IMR-90 (cell line): ENCODE measurements at regions not wholly inside any gene's neighbourhood (a gene's known extent, or its start where the extent isn't known, plus 50 kb on each side); places are given as distances from the start of the nearest gene placed in this dataset.

ENCODE experiments used
- ATAC-seq: fragments of 200-7000 bp; cut with Tn5 transposase; 2 replicates; pipeline ENCODE4 v1.9.1; 2020; ENCODE audit warnings: low read depth, mild to moderate bottlenecking, moderate library complexity
- BruUV-seq: library from RNA; stranded (reverse); fragments of 400-500 nt; replicated peaks from 2 replicates; lab custom pipeline; 2021; lab: Mats Ljungman, UMichigan
- CTCF ChIA-PET: fragments of 300-600 bp; formaldehyde crosslinking; extraction: SDS; loops from one replicate; lab custom pipeline; 2021; ENCODE audit warnings: antibody characterized with exemption; lab: Yijun Ruan, JAX
- POLR2A ChIA-PET: fragments of 300-600 bp; sonication (Branson Sonifier 250); formaldehyde crosslinking; loops from one replicate; lab custom pipeline; 2022; ENCODE audit warnings: antibody characterized with exemption; ENCODE audit not compliant: unreplicated experiment; lab: Charles Lee
- DNase-seq: peaks from one replicate; pipeline ENCODE4 v3.0.0; 2013
- H2AFZ ChIP-seq: replicated peaks from 2 replicates; pipeline ENCODE3; 2013; ENCODE audit warnings: low read length, mild to moderate bottlenecking; ENCODE audit not compliant: poor library complexity
- H2AK5ac ChIP-seq: 2 replicates; pipeline ENCODE4 v1.6.1; 2013; ENCODE audit warnings: low read depth, low read length, inconsistent platforms
- H2AK9ac ChIP-seq: replicated peaks from 2 replicates; pipeline ENCODE3; 2013; ENCODE audit warnings: mild to moderate bottlenecking, low read depth, low read length, moderate library complexity; ENCODE audit not compliant: poor library complexity
- H2BK120ac ChIP-seq: 2 replicates; pipeline ENCODE4 v1.6.1; 2013; ENCODE audit warnings: low read depth, low read length, inconsistent platforms
- H2BK15ac ChIP-seq: 3 replicates; pipeline ENCODE4 v1.6.1; 2013; ENCODE audit warnings: low read depth, low read length, inconsistent platforms
- H2BK20ac ChIP-seq: 2 replicates; pipeline ENCODE4 v1.6.1; 2013; ENCODE audit warnings: low read depth, mild to moderate bottlenecking, inconsistent platforms, low read length, moderate library complexity
- H2BK5ac ChIP-seq: 2 replicates; pipeline ENCODE4 v1.6.1; 2013; ENCODE audit warnings: mild to moderate bottlenecking, low read depth, low read length, inconsistent platforms; ENCODE audit not compliant: poor library complexity, severe bottlenecking
- H3K14ac ChIP-seq: replicated peaks from 2 replicates; pipeline ENCODE4 v1.6.1; 2013; ENCODE audit warnings: low read depth, low read length, inconsistent platforms
- H3K18ac ChIP-seq: 2 replicates; pipeline ENCODE4 v1.6.1; 2013; ENCODE audit warnings: low read depth, low read length, control low read depth
- H3K23ac ChIP-seq: 2 replicates; pipeline ENCODE4 v1.6.1; 2013; ENCODE audit warnings: low read depth, low read length, inconsistent platforms
- H3K27ac ChIP-seq: 2 replicates; pipeline ENCODE4 v1.5.1; 2013; ENCODE audit warnings: mild to moderate bottlenecking, control low read depth, low read length; ENCODE audit not compliant: insufficient read depth
- H3K27me3 ChIP-seq: 2 replicates; pipeline ENCODE4 v1.6.1; 2013; ENCODE audit warnings: low read length; ENCODE audit not compliant: control insufficient read depth, insufficient read depth
- H3K36me3 ChIP-seq: 2 replicates; pipeline ENCODE4 v1.6.1; 2013; ENCODE audit warnings: low read length, mixed read lengths; ENCODE audit not compliant: control insufficient read depth, insufficient read depth
- H3K4ac ChIP-seq: 2 replicates; pipeline ENCODE4 v1.6.1; 2013; ENCODE audit warnings: low read depth, low read length, inconsistent platforms
- H3K4me1 ChIP-seq: 2 replicates; pipeline ENCODE4 v1.6.1; 2013; ENCODE audit warnings: low read length, mixed read lengths; ENCODE audit not compliant: control insufficient read depth, insufficient read depth
- H3K4me2 ChIP-seq: 2 replicates; pipeline ENCODE4 v1.6.1; 2013; ENCODE audit warnings: low read depth, mild to moderate bottlenecking, control low read depth, low read length, moderate library complexity
- H3K4me3 ChIP-seq: 2 replicates; pipeline ENCODE4 v1.5.1; 2013; ENCODE audit warnings: low read depth, mild to moderate bottlenecking, control low read depth, low read length, moderate library complexity; ENCODE audit not compliant: insufficient read depth
- H3K56ac ChIP-seq: 2 replicates; pipeline ENCODE4 v1.6.1; 2013; ENCODE audit warnings: low read length, inconsistent platforms; ENCODE audit not compliant: insufficient read depth; ENCODE audit errors: extremely low read depth
- H3K79me1 ChIP-seq, 2 experiments: 2 replicates each; pipeline ENCODE4 v1.6.1; 2013; ENCODE audit warnings: low read length in 2 of 2, inconsistent platforms in 1 of 2, low read depth in 1 of 2
- H3K9ac ChIP-seq: 2 replicates; pipeline ENCODE4 v1.6.1; 2013; ENCODE audit warnings: low read depth, low read length, control low read depth
- H3K9me1 ChIP-seq: 2 replicates; pipeline ENCODE4 v1.6.1; 2013; ENCODE audit warnings: low read length, inconsistent platforms; ENCODE audit not compliant: insufficient read depth
- H3K9me3 ChIP-seq: 2 replicates; pipeline ENCODE4 v1.6.1; 2013; ENCODE audit warnings: low read length; ENCODE audit not compliant: control insufficient read depth, insufficient read depth
- H4K20me1 ChIP-seq: 2 replicates; pipeline ENCODE4 v1.6.1; 2013; ENCODE audit warnings: low read length, inconsistent platforms; ENCODE audit not compliant: insufficient read depth
- H4K5ac ChIP-seq: 2 replicates; pipeline ENCODE4 v1.6.1; 2013; ENCODE audit warnings: mild to moderate bottlenecking, low read depth, low read length, control low read depth
- H4K8ac ChIP-seq, 2 experiments: 2 replicates each; pipeline ENCODE4 v1.6.1; 2013; ENCODE audit warnings: low read depth in 2 of 2, low read length in 2 of 2, control low read depth in 1 of 2, inconsistent platforms in 1 of 2
- H4K91ac ChIP-seq: 2 replicates; pipeline ENCODE4 v1.6.1; 2013; ENCODE audit warnings: low read depth, low read length, inconsistent platforms; ENCODE audit not compliant: insufficient read depth
- BHLHE40 ChIP-seq: fragments of 150-350 bp; IDR thresholded peaks from 2 replicates; pipeline ENCODE4 v1.6.1; 2016; ENCODE audit warnings: mild to moderate bottlenecking, low read depth, low read length
- CHD1 ChIP-seq: IDR thresholded peaks from 2 replicates; pipeline ENCODE4 v1.6.1; 2012; ENCODE audit warnings: low read depth, low read length, improper control_type of control experiment
- MAFK ChIP-seq: IDR thresholded peaks from 2 replicates; pipeline ENCODE4 v1.6.1; 2012; ENCODE audit warnings: low read depth, low read length, improper control_type of control experiment
- MAZ ChIP-seq: IDR thresholded peaks from 2 replicates; pipeline ENCODE4 v1.6.1; 2012; ENCODE audit warnings: low read depth, mild to moderate bottlenecking, low read length, improper control_type of control experiment, moderate library complexity, borderline replicate concordance
- MXI1 ChIP-seq: IDR thresholded peaks from 2 replicates; pipeline ENCODE4 v1.6.1; 2012; ENCODE audit warnings: low read depth, mild to moderate bottlenecking, low read length, moderate library complexity, borderline replicate concordance
- NFE2L2 ChIP-seq: fragments of 150-350 bp; IDR thresholded peaks from 2 replicates; pipeline ENCODE4 v1.6.1; 2016; ENCODE audit warnings: low read depth, mild to moderate bottlenecking, low read length
- POLR2A ChIP-seq: IDR thresholded peaks from 2 replicates; pipeline ENCODE4 v1.6.1; 2012; ENCODE audit warnings: mild to moderate bottlenecking, low read depth, low read length
- RFX5 ChIP-seq: IDR thresholded peaks from 2 replicates; pipeline ENCODE4 v1.8.0; 2012; ENCODE audit warnings: low read depth, mild to moderate bottlenecking, low read length, moderate library complexity
- SMC3 ChIP-seq: fragments of 150-350 bp; IDR thresholded peaks from 2 replicates; pipeline ENCODE4 v1.6.1; 2016; ENCODE audit warnings: low read depth, mild to moderate bottlenecking, antibody characterized with exemption, low read length, moderate library complexity
- USF2 ChIP-seq: fragments of 150-350 bp; IDR thresholded peaks from 2 replicates; pipeline ENCODE4 v1.6.1; 2017; ENCODE audit warnings: mild to moderate bottlenecking, antibody characterized with exemption, low read length, low read depth
- WGBS, 2 experiments: methylation state at CpG; one replicate each; pipeline versions ENCODE4 v1.1.5 to v1.1.7; 2013; ENCODE audit warnings: missing lambda C conversion rate in 2 of 2; ENCODE audit not compliant: insufficient read length in 1 of 2; ENCODE audit errors: extremely low coverage in 2 of 2; 5-methylcytosine and 5-hydroxymethylcytosine counted together
- dilution Hi-C: fragments of 300-500 bp; cut with HindIII; formaldehyde crosslinking; loops from one replicate; pipeline ENCODE4 v1.14.3; 2018; ENCODE audit warnings: low sequenced_read_pairs; ENCODE audit not compliant: unreplicated experiment
- in situ Hi-C: fragments of 300-500 bp; cut with MboI; formaldehyde crosslinking; loops from 3 replicates; pipeline ENCODE4 v1.14.3; 2019; ENCODE audit warnings: low sequenced_read_pairs, inconsistent platforms, mixed read lengths
- intact Hi-C: fragments of 100-400 bp; cut with micrococcal nuclease; formaldehyde crosslinking; loops from 2 replicates; pipeline ENCODE4 v1.10.0; 2022
- TF ChIP-seq, protein P1 (sequence below): conservative IDR thresholded peaks from 2 replicates; pipeline ENCODE4 v1.5.1; 2012; ENCODE audit warnings: mild to moderate bottlenecking, low read depth, low read length, improper control_type of control experiment

GRCh38 chr1:90325168-90325567 lies 330.3 kb downstream of the ZNF326 start:
- Histone ChIP-seq H2BK5ac (no peak overlapping the region), H3K9me3 (no peaks in the 10 kb centered on the region), H2BK120ac (no peak overlapping the region), H2BK15ac (no peak overlapping the region), H2AK5ac (no peak overlapping the region), H3K14ac (no peak overlapping the region), H3K18ac (no peak overlapping the region), H3K27ac (no peak overlapping the region), H3K4me1 (no peaks in the 10 kb centered on the region), H3K23ac (no peak overlapping the region), H3K56ac (no peak overlapping the region), H4K91ac (no peak overlapping the region), H2AK9ac (no peak overlapping the region), H3K4me2 (no peak overlapping the region), H3K9ac (no peak overlapping the region), H3K79me1 (no peaks in the 10 kb centered on the region), H3K4ac (no peak overlapping the region), H3K27me3 (no peaks in the 10 kb centered on the region), H3K36me3 (no peaks in the 10 kb centered on the region), H4K20me1 (no peaks in the 10 kb centered on the region), H2AFZ (no peak overlapping the region), H3K4me3 (no peak overlapping the region), H3K9me1 (no peaks in the 10 kb centered on the region), H4K8ac (no peak overlapping the region), H4K5ac (no peak overlapping the region), H2BK20ac (no peak overlapping the region)
- DNase-seq = no peak
- ATAC-seq = no peak
- ChIA-PET POLR2A (no interaction called here), CTCF (interaction anchor here (0.7 kb wide), 1 partner anchor 20 kb away, joined by 3 read pairs; no protein-coding TSS in a partner anchor)
- in situ Hi-C loops (no loop called here), intact Hi-C loops (no loop called here), dilution Hi-C loops (no loop called here)
- BruUV-seq = no TSS peak
- no CpG with 5 or more reads among the region's 3 CpGs for WGBS, 2 experiments
- TF ChIP-seq MXI1 (no peak), RFX5 (no peak), POLR2A (no peak), NFE2L2 (no peak), SMC3 (no peak), USF2 (no peak), MAZ (no peak), MAFK (no peak), BHLHE40 (no peak), CHD1 (no peak)
- TF ChIP-seq, protein P1, sequence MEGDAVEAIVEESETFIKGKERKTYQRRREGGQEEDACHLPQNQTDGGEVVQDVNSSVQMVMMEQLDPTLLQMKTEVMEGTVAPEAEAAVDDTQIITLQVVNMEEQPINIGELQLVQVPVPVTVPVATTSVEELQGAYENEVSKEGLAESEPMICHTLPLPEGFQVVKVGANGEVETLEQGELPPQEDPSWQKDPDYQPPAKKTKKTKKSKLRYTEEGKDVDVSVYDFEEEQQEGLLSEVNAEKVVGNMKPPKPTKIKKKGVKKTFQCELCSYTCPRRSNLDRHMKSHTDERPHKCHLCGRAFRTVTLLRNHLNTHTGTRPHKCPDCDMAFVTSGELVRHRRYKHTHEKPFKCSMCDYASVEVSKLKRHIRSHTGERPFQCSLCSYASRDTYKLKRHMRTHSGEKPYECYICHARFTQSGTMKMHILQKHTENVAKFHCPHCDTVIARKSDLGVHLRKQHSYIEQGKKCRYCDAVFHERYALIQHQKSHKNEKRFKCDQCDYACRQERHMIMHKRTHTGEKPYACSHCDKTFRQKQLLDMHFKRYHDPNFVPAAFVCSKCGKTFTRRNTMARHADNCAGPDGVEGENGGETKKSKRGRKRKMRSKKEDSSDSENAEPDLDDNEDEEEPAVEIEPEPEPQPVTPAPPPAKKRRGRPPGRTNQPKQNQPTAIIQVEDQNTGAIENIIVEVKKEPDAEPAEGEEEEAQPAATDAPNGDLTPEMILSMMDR = no peak
